Fibroblast of lung (primary cell): ENCODE measurements at regions not wholly inside any gene's neighbourhood (a gene's known extent, or its start where the extent isn't known, plus 50 kb on each side); places are given as distances from the start of the nearest gene placed in this dataset.

Experiments used
- DNase-seq, 2 donors: peaks; one replicate each; pipeline versions ENCODE4 v3.0.0 to v3.0.0-alpha.2; 2010; ENCODE audit warnings: low read depth in 2 of 2
- H2AFZ ChIP-seq: 2 replicates; pipeline ENCODE4 v1.5.1; 2012; ENCODE audit warnings: low read length, control low read depth, inconsistent platforms
- H3K27ac ChIP-seq: 2 replicates; pipeline ENCODE4 v1.5.1; 2011; ENCODE audit warnings: low read length, control low read depth; ENCODE audit not compliant: insufficient read depth
- H3K27me3 ChIP-seq: 2 replicates; pipeline ENCODE4 v1.5.1; 2011; ENCODE audit warnings: mild to moderate bottlenecking, low read length; ENCODE audit not compliant: control insufficient read depth, insufficient read depth
- H3K36me3 ChIP-seq: 2 replicates; pipeline ENCODE4 v1.5.1; 2011; ENCODE audit warnings: low read length; ENCODE audit not compliant: control insufficient read depth, insufficient read depth
- H3K4me1 ChIP-seq: 2 replicates; pipeline ENCODE4 v1.5.1; 2011; ENCODE audit warnings: low read length; ENCODE audit not compliant: control insufficient read depth, insufficient read depth; ENCODE audit errors: extremely low read depth
- H3K4me2 ChIP-seq: 2 replicates; pipeline ENCODE4 v1.5.1; 2011; ENCODE audit warnings: low read length, control low read depth; ENCODE audit not compliant: insufficient read depth; ENCODE audit errors: extremely low read depth
- H3K4me3 ChIP-seq, 4 experiments: fragments of 200-600 bp in 1 of 4; sonication (generic) in 1 of 4; replicated peaks in 1 of 4; 2 replicates each; pipeline ENCODE4 v1.5.1; 2011 to 2016; ENCODE audit warnings: low read length in 4 of 4, low read depth in 3 of 4, mild to moderate bottlenecking in 3 of 4, control low read depth in 2 of 4, inconsistent platforms in 1 of 4, mixed read lengths in 1 of 4; ENCODE audit not compliant: insufficient read depth in 1 of 4; ENCODE audit errors: control extremely low read depth in 1 of 4
- H3K79me2 ChIP-seq: 2 replicates; pipeline ENCODE4 v1.5.1; 2012; ENCODE audit warnings: mild to moderate bottlenecking, low read length, inconsistent platforms; ENCODE audit not compliant: control insufficient read depth, insufficient read depth
- H3K9ac ChIP-seq: 2 replicates; pipeline ENCODE4 v1.5.1; 2011; ENCODE audit warnings: mild to moderate bottlenecking, low read length, control low read depth; ENCODE audit not compliant: insufficient read depth
- H3K9me3 ChIP-seq: 2 replicates; pipeline ENCODE4 v1.5.1; 2012; ENCODE audit warnings: low read depth, low read length; ENCODE audit not compliant: control insufficient read depth, insufficient read depth
- H4K20me1 ChIP-seq: 2 replicates; pipeline ENCODE4 v1.5.1; 2011; ENCODE audit warnings: low read length; ENCODE audit not compliant: control insufficient read depth, insufficient read depth; ENCODE audit errors: extremely low read depth
- EZH2 ChIP-seq: IDR thresholded peaks from 2 replicates; pipeline ENCODE4 v1.5.1; 2012; ENCODE audit warnings: low read length, control low read depth, mild to moderate bottlenecking; ENCODE audit errors: missing control alignments
- TF ChIP-seq, protein P1 (sequence below), 2 donors: IDR thresholded peaks in 1 of 2; conservative IDR thresholded peaks in 1 of 2; 1 replicate in 1 of 2; 2 replicates in 1 of 2; pipeline ENCODE4 v1.5.1; 2011 to 2012; ENCODE audit warnings: low read length in 2 of 2, control low read depth in 1 of 2, inconsistent platforms in 1 of 2, low read depth in 1 of 2, mild to moderate bottlenecking in 1 of 2

DNA sequence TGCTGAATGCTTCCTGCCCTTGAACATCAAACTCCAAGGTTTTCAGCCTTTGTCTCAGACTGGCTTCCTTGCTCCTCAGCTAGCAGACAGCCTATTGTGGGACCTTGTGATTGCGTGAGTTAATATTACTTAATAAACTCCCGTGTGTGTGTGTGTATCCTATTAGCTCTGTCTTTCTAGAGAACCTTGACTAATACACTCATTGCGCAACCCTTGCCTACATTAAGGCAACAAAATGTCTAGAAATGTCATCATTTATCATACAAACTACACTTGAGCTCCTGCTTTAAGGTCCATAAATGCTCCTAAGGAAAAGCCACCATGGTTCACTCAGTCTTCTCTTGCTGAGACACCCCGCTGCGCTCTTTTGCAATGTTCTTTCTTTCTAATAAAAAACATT, 2861.0 kb downstream of the PCDH9 start:
- H3K79me2 ChIP-seq = no peaks in the 10 kb centered on the region
- H4K20me1 ChIP-seq = no peaks in the 10 kb centered on the region
- no peak overlapping the region for H3K27ac ChIP-seq
- H3K9ac ChIP-seq = no peak overlapping the region
- no peaks in the 10 kb centered on the region for H3K36me3 ChIP-seq
- no peak for TF ChIP-seq EZH2
- TF ChIP-seq, protein P1, sequence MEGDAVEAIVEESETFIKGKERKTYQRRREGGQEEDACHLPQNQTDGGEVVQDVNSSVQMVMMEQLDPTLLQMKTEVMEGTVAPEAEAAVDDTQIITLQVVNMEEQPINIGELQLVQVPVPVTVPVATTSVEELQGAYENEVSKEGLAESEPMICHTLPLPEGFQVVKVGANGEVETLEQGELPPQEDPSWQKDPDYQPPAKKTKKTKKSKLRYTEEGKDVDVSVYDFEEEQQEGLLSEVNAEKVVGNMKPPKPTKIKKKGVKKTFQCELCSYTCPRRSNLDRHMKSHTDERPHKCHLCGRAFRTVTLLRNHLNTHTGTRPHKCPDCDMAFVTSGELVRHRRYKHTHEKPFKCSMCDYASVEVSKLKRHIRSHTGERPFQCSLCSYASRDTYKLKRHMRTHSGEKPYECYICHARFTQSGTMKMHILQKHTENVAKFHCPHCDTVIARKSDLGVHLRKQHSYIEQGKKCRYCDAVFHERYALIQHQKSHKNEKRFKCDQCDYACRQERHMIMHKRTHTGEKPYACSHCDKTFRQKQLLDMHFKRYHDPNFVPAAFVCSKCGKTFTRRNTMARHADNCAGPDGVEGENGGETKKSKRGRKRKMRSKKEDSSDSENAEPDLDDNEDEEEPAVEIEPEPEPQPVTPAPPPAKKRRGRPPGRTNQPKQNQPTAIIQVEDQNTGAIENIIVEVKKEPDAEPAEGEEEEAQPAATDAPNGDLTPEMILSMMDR (conservative IDR thresholded peaks at IDR 0.05 in 1 of 2, IDR thresholded peaks at IDR 0.05 in 1 of 2; ENCODE audit: low read depth in 1 of 2, low read length in 2 of 2) = no peak
- no peak overlapping the region for H2AFZ ChIP-seq
- H3K9me3 ChIP-seq = no peaks in the 10 kb centered on the region
- H3K4me2 ChIP-seq = no peak overlapping the region
- H3K4me1 ChIP-seq = no peaks in the 10 kb centered on the region
- H3K4me3 ChIP-seq = no peak overlapping the region
- H3K27me3 ChIP-seq = no peaks in the 10 kb centered on the region
- peak in 1 of 2 donors; percentile 45 for DNase-seq

DNA sequence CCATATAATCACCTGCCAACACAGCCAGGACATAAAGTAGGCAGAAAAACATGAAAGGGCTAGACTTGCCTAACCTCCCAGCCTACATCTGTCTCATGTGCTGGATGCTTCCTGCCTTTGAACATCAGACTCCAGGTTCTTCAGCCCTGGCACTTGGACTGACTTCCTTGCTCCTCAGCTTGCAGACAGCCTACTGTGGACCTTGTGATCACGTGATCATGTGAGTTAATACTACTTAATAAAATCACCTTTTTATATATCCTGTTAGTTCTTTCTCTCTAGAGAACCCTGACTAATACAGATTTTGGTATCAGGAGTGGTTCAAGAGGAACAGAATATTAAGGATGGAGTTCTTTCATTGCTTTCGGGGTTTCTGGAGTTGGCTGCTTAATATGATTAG, 2867.6 kb downstream of the PCDH9 start:
- no peaks in the 10 kb centered on the region for H3K9me3 ChIP-seq
- TF ChIP-seq, protein P1 (conservative IDR thresholded peaks at IDR 0.05 in 1 of 2, IDR thresholded peaks at IDR 0.05 in 1 of 2; ENCODE audit: low read depth in 1 of 2, low read length in 2 of 2) = no peak
- TF ChIP-seq EZH2 = no peak
- H4K20me1 ChIP-seq = no peaks in the 10 kb centered on the region
- H3K9ac ChIP-seq = no peak overlapping the region
- H3K79me2 ChIP-seq = no peaks in the 10 kb centered on the region
- H3K4me2 ChIP-seq = no peak overlapping the region
- H3K36me3 ChIP-seq = no peaks in the 10 kb centered on the region
- no peak for DNase-seq
- H3K27me3 ChIP-seq = no peaks in the 10 kb centered on the region
- no peaks in the 10 kb centered on the region for H3K4me1 ChIP-seq
- no peak overlapping the region for H2AFZ ChIP-seq
- H3K4me3 ChIP-seq = no peak overlapping the region
- no peak overlapping the region for H3K27ac ChIP-seq

DNA sequence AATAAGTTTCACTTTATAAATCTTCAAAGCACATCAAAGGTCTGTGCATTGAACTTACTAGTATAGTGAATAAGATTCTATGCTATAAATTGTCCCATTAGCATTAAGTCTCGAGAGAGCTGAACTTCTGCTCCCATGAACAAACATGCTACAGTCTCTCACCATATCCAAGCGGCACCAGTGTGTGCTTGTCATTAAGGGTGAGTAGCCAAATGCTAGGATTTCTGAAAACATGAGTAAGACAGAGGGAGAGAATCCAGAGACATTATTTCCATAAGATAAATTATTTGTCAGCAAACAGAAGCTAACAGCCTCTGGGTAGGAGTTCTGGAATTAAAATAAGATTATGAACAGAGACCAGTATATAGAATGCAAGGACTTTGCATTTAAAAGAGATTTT, 2882.5 kb downstream of the PCDH9 start:
- peak; percentile 22 to 38 for DNase-seq
- Histone ChIP-seq H3K4me2 (no peak overlapping the region), H3K9ac (no peak overlapping the region), H3K79me2 (no peaks in the 10 kb centered on the region), H2AFZ (no peak overlapping the region), H3K4me1 (no peaks in the 10 kb centered on the region), H3K36me3 (no peaks in the 10 kb centered on the region), H3K27ac (no peak overlapping the region), H3K27me3 (no peaks in the 10 kb centered on the region), H4K20me1 (no peaks in the 10 kb centered on the region), H3K4me3 (no peak overlapping the region), H3K9me3 (no peaks in the 10 kb centered on the region)
- TF ChIP-seq EZH2 = no peak
- TF ChIP-seq, protein P1 (conservative IDR thresholded peaks at IDR 0.05 in 1 of 2, IDR thresholded peaks at IDR 0.05 in 1 of 2; ENCODE audit: low read depth in 1 of 2, low read length in 2 of 2) = no peak
